Suprapubic skin (tissue), 4 donors: ENCODE measurements at regions not wholly inside any gene's neighbourhood (a gene's known extent, or its start where the extent isn't known, plus 50 kb on each side); places are given as distances from the start of the nearest gene placed in this dataset.

Experiments used
- DNase-seq, 2 donors: peaks; one replicate each; pipeline ENCODE4 v3.0.0-alpha.2; 2019; ENCODE audit warnings: low spot score in 2 of 2
- H3K27ac ChIP-seq: fragments of 200-600 bp; sonication (generic); one replicate; pipeline ENCODE4 v1.5.1; 2019
- H3K27me3 ChIP-seq: fragments of 200-600 bp; sonication (generic); one replicate; pipeline ENCODE4 v1.5.1; 2019
- H3K36me3 ChIP-seq: fragments of 200-600 bp; sonication (generic); one replicate; pipeline ENCODE4 v1.5.1; 2019
- H3K4me1 ChIP-seq: fragments of 200-600 bp; sonication (generic); one replicate; pipeline ENCODE4 v1.5.1; 2019
- H3K4me3 ChIP-seq: fragments of 200-600 bp; sonication (generic); one replicate; pipeline ENCODE4 v1.5.1; 2019; ENCODE audit warnings: mild to moderate bottlenecking
- H3K9me3 ChIP-seq: fragments of 200-600 bp; sonication (generic); one replicate; pipeline ENCODE4 v1.5.1; 2019
- CTCF ChIP-seq, 2 donors: fragments of 200-600 bp in 1 of 2; fragments of 450-650 bp in 1 of 2; sonication (generic) in 1 of 2; IDR thresholded peaks; one replicate each; pipeline ENCODE4 v1.5.1; 2016 to 2019; ENCODE audit warnings: antibody characterized with exemption in 2 of 2, mild to moderate bottlenecking in 1 of 2, moderate library complexity in 1 of 2
- EP300 ChIP-seq: sonication (generic); formaldehyde crosslinking; IDR thresholded peaks from one replicate; pipeline ENCODE4 v1.6.1; 2017; ENCODE audit warnings: antibody characterized with exemption
- POLR2A ChIP-seq, 2 donors: fragments of 450-650 bp; IDR thresholded peaks; one replicate each; pipeline ENCODE4 v1.6.1; 2017; ENCODE audit warnings: antibody characterized with exemption in 2 of 2, mild to moderate bottlenecking in 2 of 2, moderate library complexity in 2 of 2
- POLR2AphosphoS5 ChIP-seq, 3 donors: sonication (generic); formaldehyde crosslinking; IDR thresholded peaks; one replicate each; pipeline ENCODE4 v1.6.1; 2017; ENCODE audit warnings: antibody characterized with exemption in 3 of 3
- WGBS: methylation state at CpG from one replicate; pipeline ENCODE4 v1.1.5; 2018; 5-methylcytosine and 5-hydroxymethylcytosine counted together

DNA sequence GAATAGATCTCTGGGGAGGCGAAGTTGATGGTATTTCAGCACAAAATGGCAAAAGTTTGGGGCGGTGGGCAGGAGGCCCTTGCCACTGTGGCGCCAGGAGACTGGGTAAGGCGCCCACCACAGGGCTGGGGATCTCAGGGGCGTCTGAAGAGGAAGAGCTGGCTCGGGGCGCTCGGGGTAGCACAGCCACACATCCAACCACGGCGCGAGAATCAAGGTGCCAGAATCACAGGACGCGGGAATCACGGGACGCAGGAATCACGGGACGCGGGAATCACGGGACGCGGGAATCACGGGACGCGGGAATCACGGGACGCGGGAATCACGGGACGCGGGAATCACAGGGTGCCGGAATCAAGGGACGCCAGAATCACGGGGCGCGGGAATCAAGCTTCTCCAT lies 174.4 kb downstream of the TMEM18 start:
- TF ChIP-seq POLR2AphosphoS5 (IDR thresholded peaks at IDR 0.05) (no peak), POLR2A (IDR thresholded peaks at IDR 0.05) (no peak), CTCF (IDR thresholded peaks at IDR 0.05) (no peak), EP300 (no peak)
- no peaks in the 10 kb centered on the region for H3K9me3 ChIP-seq
- DNase-seq = no peak
- WGBS = 87% methylated on average over 35 of the region's 35 CpGs
- H3K4me1 ChIP-seq = no peaks in the 10 kb centered on the region
- H3K4me3 ChIP-seq = no peak overlapping the region
- no peak overlapping the region for H3K27ac ChIP-seq
- H3K36me3 ChIP-seq = no peaks in the 10 kb centered on the region
- H3K27me3 ChIP-seq = peaks cover 3% of the 10 kb centered on the region

DNA sequence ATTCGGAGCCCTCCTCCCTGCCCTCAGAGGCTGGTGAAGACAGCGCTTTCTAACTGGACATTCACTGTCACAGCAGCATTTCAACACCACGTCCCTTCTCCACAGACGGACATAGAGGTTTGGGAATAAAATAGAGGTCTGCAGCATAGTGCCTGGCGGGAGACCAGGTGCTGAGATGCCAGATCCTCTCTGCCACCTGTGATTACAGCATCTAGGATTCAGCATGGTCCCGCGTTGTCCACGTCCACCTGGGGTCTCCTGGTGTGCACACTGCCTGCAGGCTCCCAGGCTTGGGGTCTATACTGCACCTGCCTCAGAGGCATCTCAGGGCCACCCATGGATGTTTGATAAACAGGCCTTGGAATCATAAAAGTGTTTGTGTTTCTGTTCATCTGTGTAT lies 175.5 kb downstream of the TMEM18 start:
- H3K27ac ChIP-seq = no peak overlapping the region
- H3K4me3 ChIP-seq = no peak overlapping the region
- no peaks in the 10 kb centered on the region for H3K9me3 ChIP-seq
- DNase-seq = no peak
- no peaks in the 10 kb centered on the region for H3K36me3 ChIP-seq
- 88% methylated on average over 8 of the region's 8 CpGs for WGBS
- TF ChIP-seq POLR2AphosphoS5 (IDR thresholded peaks at IDR 0.05) (no peak), CTCF (IDR thresholded peaks at IDR 0.05) (no peak), POLR2A (IDR thresholded peaks at IDR 0.05) (no peak), EP300 (no peak)
- no peaks in the 10 kb centered on the region for H3K4me1 ChIP-seq
- peaks cover 3% of the 10 kb centered on the region for H3K27me3 ChIP-seq

DNA sequence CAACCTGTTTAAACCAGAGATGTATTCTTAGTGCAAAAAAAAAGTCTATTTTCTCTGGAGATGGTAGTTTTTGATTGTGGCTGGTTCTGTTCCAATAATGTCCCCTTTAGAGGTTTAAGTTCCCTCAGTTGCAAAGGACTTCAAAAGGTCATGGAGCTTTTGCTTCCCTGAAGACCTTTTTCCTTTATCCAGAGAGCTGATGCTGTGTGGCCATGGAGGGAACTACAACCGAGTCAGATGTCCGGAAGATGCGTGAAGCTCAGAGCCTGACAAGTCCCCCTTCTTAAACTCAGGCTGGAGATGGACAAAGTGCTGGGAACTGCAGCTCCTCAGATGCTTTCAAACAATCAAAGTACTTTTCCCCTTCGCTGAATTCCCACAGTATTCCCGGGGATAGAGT lies 176.1 kb downstream of the TMEM18 start:
- WGBS = 61% methylated on average over 5 of the region's 5 CpGs
- TF ChIP-seq CTCF (IDR thresholded peaks at IDR 0.05) (no peak), POLR2A (IDR thresholded peaks at IDR 0.05) (no peak), EP300 (no peak), POLR2AphosphoS5 (IDR thresholded peaks at IDR 0.05) (no peak)
- no peak for DNase-seq
- H3K9me3 ChIP-seq = no peaks in the 10 kb centered on the region
- H3K36me3 ChIP-seq = no peaks in the 10 kb centered on the region
- H3K4me3 ChIP-seq = no peak overlapping the region
- H3K27me3 ChIP-seq = peaks cover 3% of the 10 kb centered on the region
- no peaks in the 10 kb centered on the region for H3K4me1 ChIP-seq
- H3K27ac ChIP-seq = no peak overlapping the region

GRCh38 chr2:499726-500125 lies 177.5 kb downstream of the TMEM18 start:
- 89% methylated on average over 8 of the region's 8 CpGs for WGBS
- no peaks in the 10 kb centered on the region for H3K36me3 ChIP-seq
- H3K4me3 ChIP-seq = no peak overlapping the region
- no peaks in the 10 kb centered on the region for H3K9me3 ChIP-seq
- no peak overlapping the region for H3K27ac ChIP-seq
- DNase-seq = no peak
- TF ChIP-seq EP300 = no peak
- TF ChIP-seq CTCF (IDR thresholded peaks at IDR 0.05) = no peak
- TF ChIP-seq POLR2AphosphoS5 (IDR thresholded peaks at IDR 0.05) = no peak
- no peak for TF ChIP-seq POLR2A (IDR thresholded peaks at IDR 0.05)
- H3K27me3 ChIP-seq = peaks cover 3% of the 10 kb centered on the region
- H3K4me1 ChIP-seq = no peaks in the 10 kb centered on the region

DNA sequence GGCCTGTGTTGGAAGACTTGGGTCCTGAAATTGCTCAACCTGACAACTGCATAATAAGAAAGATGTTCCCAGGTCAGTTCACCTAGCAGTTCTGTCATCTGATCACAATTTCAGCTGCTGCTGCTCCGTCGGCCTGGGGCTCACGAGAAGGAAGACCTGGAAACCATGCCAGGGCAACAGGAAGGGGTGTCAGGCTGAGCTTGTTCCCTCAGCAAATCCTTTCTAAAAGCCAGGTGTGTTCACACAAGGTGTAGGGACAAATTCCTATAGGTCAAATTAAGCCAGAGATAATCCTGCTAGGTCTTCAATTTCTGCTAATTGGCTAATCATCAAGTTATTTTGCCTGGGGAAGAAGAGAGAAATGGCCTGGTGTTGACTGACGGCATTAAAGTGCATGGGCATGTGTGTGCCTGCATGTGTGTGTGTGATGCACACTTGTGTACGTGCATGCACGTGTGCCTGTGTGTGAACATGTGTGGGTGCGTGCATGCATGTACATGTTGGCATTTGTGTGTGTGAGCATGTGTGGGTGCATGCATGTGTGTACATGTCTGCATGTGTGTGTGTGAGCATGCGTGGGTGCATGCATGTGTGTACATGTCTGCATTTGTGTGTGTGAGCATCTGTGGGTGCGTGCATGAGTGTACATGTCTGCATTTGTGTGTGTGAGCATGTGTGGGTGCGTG lies 178.6 kb downstream of the TMEM18 start:
- WGBS = 72% methylated on average over 10 of the region's 10 CpGs
- no peaks in the 10 kb centered on the region for H3K36me3 ChIP-seq
- peaks cover 3% of the 10 kb centered on the region for H3K27me3 ChIP-seq
- TF ChIP-seq POLR2AphosphoS5 (IDR thresholded peaks at IDR 0.05) (no peak), EP300 (no peak), CTCF (IDR thresholded peaks at IDR 0.05) (no peak), POLR2A (IDR thresholded peaks at IDR 0.05) (no peak)
- no peak overlapping the region for H3K27ac ChIP-seq
- no peak overlapping the region for H3K4me3 ChIP-seq
- DNase-seq = no peak
- H3K4me1 ChIP-seq = no peaks in the 10 kb centered on the region
- H3K9me3 ChIP-seq = no peaks in the 10 kb centered on the region
